SHP77 treated with DMSO at 0.1 percent for 48 hours (cell line): ENCODE measurements at regions not wholly inside any gene's neighbourhood (a gene's known extent, or its start where the extent isn't known, plus 50 kb on each side); places are given as distances from the start of the nearest gene placed in this dataset.
"Not testable (repeated sequence)": the region's sequence is repeated elsewhere in the genome, so short reads cannot be mapped to it uniquely, and the experiment has no call there.

Experiments
- DNase-seq: peaks from one replicate; lab custom pipeline; 2025; lab: John Stamatoyannopoulos, UW

GRCh38 chr20:52008874-52009273 is 182.7 kb downstream of the ZFP64 start:
- no peak for DNase-seq

- no peak for DNase-seq
Measured at GRCh38 chr20:52004715-52005114, 186.9 kb downstream of the ZFP64 start.

- no peak for DNase-seq
Measured at GRCh38 chr20:52004018-52004417, 187.6 kb downstream of the ZFP64 start.

GRCh38 chr20:52003415-52003814 is 188.2 kb downstream of the ZFP64 start:
- DNase-seq = no peak

GRCh38 chr20:52001999-52002666 is 189.4 kb downstream of the ZFP64 start:
- DNase-seq = no peak

- DNase-seq = not testable (repeated sequence)
Measured at GRCh38 chr20:51997281-51997936, 194.2 kb downstream of the ZFP64 start.

GRCh38 chr20:51995551-51995951 is 193.2 kb upstream of the SALL4 start:
- no peak for DNase-seq

- no peak for DNase-seq
Measured at GRCh38 chr20:51994751-51995417, 192.6 kb upstream of the SALL4 start.

- no peak for DNase-seq
Measured at GRCh38 chr20:51987812-51988211, 185.5 kb upstream of the SALL4 start.

- no peak for DNase-seq
Measured at GRCh38 chr20:51985013-51985415, 182.7 kb upstream of the SALL4 start.

GRCh38 chr20:51980277-51980676 is 178.0 kb upstream of the SALL4 start:
- DNase-seq = no peak

- DNase-seq = no peak
Measured at GRCh38 chr20:51979226-51979625, 176.9 kb upstream of the SALL4 start.

- DNase-seq = no peak
Measured at GRCh38 chr20:51978070-51978501, 175.8 kb upstream of the SALL4 start.

GRCh38 chr20:51972056-51972455 is 169.7 kb upstream of the SALL4 start:
- DNase-seq = no peak

GRCh38 chr20:51970858-51971257 is 168.5 kb upstream of the SALL4 start:
- DNase-seq = no peak

- no peak for DNase-seq
Measured at GRCh38 chr20:51969191-51969590, 166.9 kb upstream of the SALL4 start.

GRCh38 chr20:51968151-51968550 is 165.8 kb upstream of the SALL4 start:
- no peak for DNase-seq

- no peak for DNase-seq
Measured at GRCh38 chr20:51966296-51966971, 164.1 kb upstream of the SALL4 start.

GRCh38 chr20:51961964-51962761 is 159.8 kb upstream of the SALL4 start:
- DNase-seq = no peak

GRCh38 chr20:51960047-51960675 is 157.8 kb upstream of the SALL4 start:
- DNase-seq = no peak

- no peak for DNase-seq
Measured at GRCh38 chr20:51959066-51959542, 156.8 kb upstream of the SALL4 start.
